ENCODE measurements at regions not wholly inside any gene's neighbourhood (a gene's known extent, or its start where the extent isn't known, plus 50 kb on each side); places are given as distances from the start of the nearest gene placed in this dataset.

GRCh38 chr20:60482221-60483008, 524.2 kb downstream of the CDH26 start:
- TF ChIP-seq POLR2AphosphoS5 (IDR thresholded peaks at IDR 0.05; ENCODE audit: low read depth, low read length) (no peak), SIN3A (IDR thresholded peaks at IDR 0.05; ENCODE audit: borderline replicate concordance, insufficient read depth, low read depth, low read length) (no peak), REST (IDR thresholded peaks at IDR 0.05; ENCODE audit: insufficient read depth in 1 of 2, low read depth in 2 of 2, low read length in 1 of 2) (no peak), TCF7L2 (IDR thresholded peaks at IDR 0.05; ENCODE audit: low read depth, low read length) (no peak), CTCF (IDR thresholded peaks at IDR 0.05) (no peak)
- H3K27me3 ChIP-seq (ENCODE audit: control insufficient read depth, insufficient read depth, low read length), result no peaks in the 10 kb centered on the region; the same call in 1 of the 2 replicates
- H3K4me1 ChIP-seq (ENCODE audit: control insufficient read depth, insufficient read depth, low read length), result no peaks in the 10 kb centered on the region
- no TSS peak for BruUV-seq (replicated peaks)
- ATAC-seq (no peak), DNase-seq (ENCODE audit: low read depth, low spot score) (no peak)
- no peaks in the 10 kb centered on the region for H3K9me3 ChIP-seq (ENCODE audit: control insufficient read depth, insufficient read depth, low read depth, low read length)
- CTCF ChIA-PET, result no interaction called here
- no peak overlapping the region for H3K4me3 ChIP-seq (ENCODE audit: low read depth in 2 of 2, low read length in 2 of 2)
- POLR2A ChIA-PET, result no interaction called here
- no peak overlapping the region for H3K27ac ChIP-seq (ENCODE audit: low read length)
- no peaks in the 10 kb centered on the region for H3K36me3 ChIP-seq (ENCODE audit: control insufficient read depth, insufficient read depth, low read length)
- in situ Hi-C loops (cut with HindIII; ENCODE audit: low pct_unique_long_range_greater_than_20kb, low sequenced_read_pairs), result no loop called here
- intact Hi-C loops (cut with micrococcal nuclease; ENCODE audit: unreplicated experiment), result no loop called here

GRCh38 chr20:60483371-60483770, 525.1 kb downstream of the CDH26 start:
- ChIA-PET CTCF (no interaction called here), POLR2A (no interaction called here)
- H3K27ac ChIP-seq (ENCODE audit: low read length), result no peak overlapping the region
- no TSS peak for BruUV-seq (replicated peaks)
- intact Hi-C loops (cut with micrococcal nuclease; ENCODE audit: unreplicated experiment) (no loop called here), in situ Hi-C loops (cut with HindIII; ENCODE audit: low pct_unique_long_range_greater_than_20kb, low sequenced_read_pairs) (no loop called here)
- no peak overlapping the region for H3K4me3 ChIP-seq (ENCODE audit: low read depth in 2 of 2, low read length in 2 of 2)
- no peaks in the 10 kb centered on the region for H3K36me3 ChIP-seq (ENCODE audit: control insufficient read depth, insufficient read depth, low read length)
- ATAC-seq, result no peak
- DNase-seq (ENCODE audit: low read depth, low spot score), result no peak
- H3K4me1 ChIP-seq (ENCODE audit: control insufficient read depth, insufficient read depth, low read length), result no peaks in the 10 kb centered on the region
- H3K9me3 ChIP-seq (ENCODE audit: control insufficient read depth, insufficient read depth, low read depth, low read length), result no peaks in the 10 kb centered on the region
- TF ChIP-seq TCF7L2 (IDR thresholded peaks at IDR 0.05; ENCODE audit: low read depth, low read length), result no peak
- TF ChIP-seq SIN3A (IDR thresholded peaks at IDR 0.05; ENCODE audit: borderline replicate concordance, insufficient read depth, low read depth, low read length), result no peak
- H3K27me3 ChIP-seq (ENCODE audit: control insufficient read depth, insufficient read depth, low read length), result no peaks in the 10 kb centered on the region; the same call in 1 of the 2 replicates

- intact Hi-C loops (cut with micrococcal nuclease; ENCODE audit: unreplicated experiment), result no loop called here
Measured at GRCh38 chr20:60484316-60484715, 526.1 kb downstream of the CDH26 start.

More at GRCh38 chr20:60484316-60484715, 526.1 kb downstream of the CDH26 start:
- BruUV-seq (replicated peaks), result no TSS peak
- ChIA-PET POLR2A (no interaction called here), CTCF (no interaction called here)
- H3K4me1 ChIP-seq (ENCODE audit: control insufficient read depth, insufficient read depth, low read length), result no peaks in the 10 kb centered on the region
- ATAC-seq (no peak), DNase-seq (ENCODE audit: low read depth, low spot score) (no peak)
- in situ Hi-C loops (cut with HindIII; ENCODE audit: low pct_unique_long_range_greater_than_20kb, low sequenced_read_pairs), result no loop called here
- no peak overlapping the region for H3K27ac ChIP-seq (ENCODE audit: low read length)
- no peaks in the 10 kb centered on the region for H3K9me3 ChIP-seq (ENCODE audit: control insufficient read depth, insufficient read depth, low read depth, low read length)
- TF ChIP-seq SIN3A (IDR thresholded peaks at IDR 0.05; ENCODE audit: borderline replicate concordance, insufficient read depth, low read depth, low read length), result no peak
- TF ChIP-seq CTCF (IDR thresholded peaks at IDR 0.05), result no peak
- no peaks in the 10 kb centered on the region; the same call in 1 of the 2 replicates for H3K27me3 ChIP-seq (ENCODE audit: control insufficient read depth, insufficient read depth, low read length)
- no peaks in the 10 kb centered on the region for H3K36me3 ChIP-seq (ENCODE audit: control insufficient read depth, insufficient read depth, low read length)
- no peak overlapping the region for H3K4me3 ChIP-seq (ENCODE audit: low read depth in 2 of 2, low read length in 2 of 2)

Measured in Panc1 (cell line).